Smooth muscle cell (in vitro differentiated cells): ENCODE measurements at regions not wholly inside any gene's neighbourhood (a gene's known extent, or its start where the extent isn't known, plus 50 kb on each side); places are given as distances from the start of the nearest gene placed in this dataset.

Experiments
- DNase-seq: peaks from one replicate; lab custom pipeline; 2025; ENCODE audit not compliant: unreplicated experiment; lab: John Stamatoyannopoulos, UW
- H2AFZ ChIP-seq: fragments of 200-600 bp; sonication (generic); 2 replicates; pipeline ENCODE4 v1.6.0; 2016; ENCODE audit warnings: antibody characterized with exemption, low read depth, mild to moderate bottlenecking
- H3F3A ChIP-seq: fragments of 200-600 bp; sonication (generic); 2 replicates; pipeline ENCODE4 v1.6.0; 2017; ENCODE audit warnings: antibody characterized with exemption, low read depth
- H3K27ac ChIP-seq: fragments of 200-600 bp; sonication (generic); 2 replicates; pipeline ENCODE4 v1.5.1; 2016; ENCODE audit warnings: low read depth, mild to moderate bottlenecking
- H3K27me3 ChIP-seq: fragments of 200-600 bp; sonication (generic); 2 replicates; pipeline ENCODE4 v1.6.1; 2016; ENCODE audit warnings: low read depth, mild to moderate bottlenecking
- H3K36me3 ChIP-seq: fragments of 200-600 bp; sonication (generic); 2 replicates; pipeline ENCODE4 v1.5.1; 2016; ENCODE audit warnings: low read depth
- H3K4me1 ChIP-seq: fragments of 200-600 bp; sonication (generic); 2 replicates; pipeline ENCODE4 v1.5.1; 2016; ENCODE audit warnings: low read depth
- H3K4me2 ChIP-seq: fragments of 200-600 bp; sonication (generic); 2 replicates; pipeline ENCODE4 v1.6.0; 2016; ENCODE audit warnings: mild to moderate bottlenecking
- H3K4me3 ChIP-seq: fragments of 200-600 bp; sonication (generic); 2 replicates; pipeline ENCODE4 v1.5.1; 2016; ENCODE audit warnings: mild to moderate bottlenecking
- H3K79me2 ChIP-seq: fragments of 200-600 bp; sonication (generic); 2 replicates; pipeline ENCODE4 v1.6.0; 2016; ENCODE audit warnings: low read depth, mild to moderate bottlenecking
- H3K9ac ChIP-seq: fragments of 200-600 bp; sonication (generic); 2 replicates; pipeline ENCODE4 v1.6.0; 2016; ENCODE audit warnings: low read depth
- H3K9me3 ChIP-seq: fragments of 200-600 bp; sonication (generic); replicated peaks from 2 replicates; pipeline ENCODE4 v1.5.1; 2016; ENCODE audit warnings: low read depth
- H4K20me1 ChIP-seq: fragments of 200-600 bp; sonication (generic); 2 replicates; pipeline ENCODE4 v1.6.0; 2016; ENCODE audit warnings: low read depth
- CTCF ChIP-seq: fragments of 200-600 bp; sonication (generic); IDR thresholded peaks from 2 replicates; pipeline ENCODE4 v1.5.1; 2017; ENCODE audit warnings: borderline replicate concordance, mild to moderate bottlenecking, antibody characterized with exemption; ENCODE audit not compliant: insufficient read depth, poor library complexity, severe bottlenecking
- WGBS: methylation state at CpG from one replicate; pipeline ENCODE4 v1.1.7; 2016; ENCODE audit warnings: low lambda C conversion rate; 5-methylcytosine and 5-hydroxymethylcytosine counted together

GRCh38 chr18:27899893-27900292 is 277.0 kb downstream of the CDH2 start:
- no peaks in the 10 kb centered on the region for H3F3A ChIP-seq
- no peak for TF ChIP-seq CTCF
- no peaks in the 10 kb centered on the region for H4K20me1 ChIP-seq
- H3K79me2 ChIP-seq: no peaks in the 10 kb centered on the region
- H3K4me1 ChIP-seq: peaks cover 24% of the 10 kb centered on the region
- no peak overlapping the region for H3K27ac ChIP-seq
- H3K9ac ChIP-seq: no peak overlapping the region
- H3K4me2 ChIP-seq: no peak overlapping the region
- H3K9me3 ChIP-seq: no peaks in the 10 kb centered on the region
- 36% methylated on average over 2 of the region's 2 CpGs for WGBS
- no peak overlapping the region for H2AFZ ChIP-seq
- DNase-seq: no peak
- H3K4me3 ChIP-seq: no peak overlapping the region
- no peaks in the 10 kb centered on the region for H3K27me3 ChIP-seq
- H3K36me3 ChIP-seq: no peaks in the 10 kb centered on the region

GRCh38 chr18:27894746-27895145 is 282.2 kb downstream of the CDH2 start:
- no peak overlapping the region for H2AFZ ChIP-seq
- H3K9me3 ChIP-seq: no peaks in the 10 kb centered on the region
- H3K4me2 ChIP-seq: no peak overlapping the region
- DNase-seq: no peak
- no peaks in the 10 kb centered on the region for H3F3A ChIP-seq
- H3K79me2 ChIP-seq: no peaks in the 10 kb centered on the region
- H3K27ac ChIP-seq: no peak overlapping the region
- H3K27me3 ChIP-seq: no peaks in the 10 kb centered on the region
- no peaks in the 10 kb centered on the region for H3K36me3 ChIP-seq
- peaks cover under 1% of the 10 kb centered on the region for H3K4me1 ChIP-seq
- no peak overlapping the region for H3K9ac ChIP-seq
- WGBS: 88% methylated on average over 3 of the region's 3 CpGs
- no peaks in the 10 kb centered on the region for H4K20me1 ChIP-seq
- H3K4me3 ChIP-seq: no peak overlapping the region
- no peak for TF ChIP-seq CTCF

GRCh38 chr18:27887711-27888495 is 289.0 kb downstream of the CDH2 start:
- no peak for TF ChIP-seq CTCF
- Histone ChIP-seq H4K20me1 (no peaks in the 10 kb centered on the region), H3K4me3 (no peak overlapping the region), H3K27ac (peak overlapping the region; percentile 74), H3F3A (no peaks in the 10 kb centered on the region), H3K4me1 (no peaks in the 10 kb centered on the region), H3K79me2 (no peaks in the 10 kb centered on the region), H3K9ac (no peak overlapping the region), H3K4me2 (peak overlapping the region; percentile 20), H3K36me3 (no peaks in the 10 kb centered on the region), H3K9me3 (no peaks in the 10 kb centered on the region), H3K27me3 (no peaks in the 10 kb centered on the region), H2AFZ (peak overlapping the region; percentile 8)
- WGBS: 10% methylated on average over 2 of the region's 2 CpGs
- DNase-seq: no peak

GRCh38 chr18:27887287-27887686 is 289.6 kb downstream of the CDH2 start:
- 89% methylated on average over 1 of the region's 1 CpG for WGBS
- peak overlapping the region; percentile 74 for H3K27ac ChIP-seq
- H3K36me3 ChIP-seq: no peaks in the 10 kb centered on the region
- no peaks in the 10 kb centered on the region for H3K27me3 ChIP-seq
- no peak for DNase-seq
- peak overlapping the region; percentile 8 for H2AFZ ChIP-seq
- no peak for TF ChIP-seq CTCF
- no peaks in the 10 kb centered on the region for H3K4me1 ChIP-seq
- H3K9ac ChIP-seq: no peak overlapping the region
- no peaks in the 10 kb centered on the region for H3F3A ChIP-seq
- H4K20me1 ChIP-seq: no peaks in the 10 kb centered on the region
- no peak overlapping the region for H3K4me3 ChIP-seq
- H3K79me2 ChIP-seq: no peaks in the 10 kb centered on the region
- no peak overlapping the region for H3K4me2 ChIP-seq
- H3K9me3 ChIP-seq: no peaks in the 10 kb centered on the region
